ENCODE measurements at regions not wholly inside any gene's neighbourhood (a gene's known extent, or its start where the extent isn't known, plus 50 kb on each side); places are given as distances from the start of the nearest gene placed in this dataset.

DNA sequence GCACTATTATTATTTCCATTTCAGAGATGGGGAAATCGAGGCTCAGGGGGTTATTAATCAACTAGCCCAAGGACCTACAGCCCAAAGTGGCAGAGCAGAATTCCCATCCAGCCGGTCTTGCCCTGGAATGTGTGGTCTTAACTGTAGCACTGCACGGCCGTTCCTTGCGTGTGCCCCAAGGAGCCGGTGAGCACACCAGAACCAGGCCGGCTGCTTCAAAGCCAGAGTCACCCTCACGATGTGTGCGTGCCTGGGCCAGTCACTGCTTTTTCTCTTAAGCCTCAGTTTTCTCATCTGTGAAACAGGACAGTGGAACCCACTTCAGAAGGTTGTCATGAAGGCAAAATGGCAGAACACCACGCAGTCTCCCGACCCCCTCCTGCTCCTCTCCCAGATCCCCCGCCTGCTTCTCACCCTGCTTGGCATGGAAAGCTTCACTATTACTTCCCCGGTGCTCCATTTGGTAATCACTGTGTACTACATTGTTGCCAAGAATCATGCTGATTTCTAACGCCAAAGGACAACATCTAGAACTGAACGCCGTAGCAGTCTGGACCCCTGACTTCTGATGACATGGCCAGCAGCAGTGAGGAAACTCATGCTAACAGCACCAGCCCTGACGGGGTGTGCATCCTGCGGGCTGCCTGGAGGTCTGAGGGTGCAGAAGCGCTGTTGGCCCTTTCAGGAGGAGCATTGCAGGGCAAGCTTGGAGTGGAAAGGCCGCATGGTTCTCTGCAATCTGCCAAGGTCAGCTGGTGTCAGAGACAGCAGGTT, 106.8 kb upstream of the B3GAT1 start:
- TF ChIP-seq EP300 (IDR thresholded peaks at IDR 0.05) (no peak), POLR2A (IDR thresholded peaks at IDR 0.05) (no peak)
- TF ChIP-seq, protein P1, sequence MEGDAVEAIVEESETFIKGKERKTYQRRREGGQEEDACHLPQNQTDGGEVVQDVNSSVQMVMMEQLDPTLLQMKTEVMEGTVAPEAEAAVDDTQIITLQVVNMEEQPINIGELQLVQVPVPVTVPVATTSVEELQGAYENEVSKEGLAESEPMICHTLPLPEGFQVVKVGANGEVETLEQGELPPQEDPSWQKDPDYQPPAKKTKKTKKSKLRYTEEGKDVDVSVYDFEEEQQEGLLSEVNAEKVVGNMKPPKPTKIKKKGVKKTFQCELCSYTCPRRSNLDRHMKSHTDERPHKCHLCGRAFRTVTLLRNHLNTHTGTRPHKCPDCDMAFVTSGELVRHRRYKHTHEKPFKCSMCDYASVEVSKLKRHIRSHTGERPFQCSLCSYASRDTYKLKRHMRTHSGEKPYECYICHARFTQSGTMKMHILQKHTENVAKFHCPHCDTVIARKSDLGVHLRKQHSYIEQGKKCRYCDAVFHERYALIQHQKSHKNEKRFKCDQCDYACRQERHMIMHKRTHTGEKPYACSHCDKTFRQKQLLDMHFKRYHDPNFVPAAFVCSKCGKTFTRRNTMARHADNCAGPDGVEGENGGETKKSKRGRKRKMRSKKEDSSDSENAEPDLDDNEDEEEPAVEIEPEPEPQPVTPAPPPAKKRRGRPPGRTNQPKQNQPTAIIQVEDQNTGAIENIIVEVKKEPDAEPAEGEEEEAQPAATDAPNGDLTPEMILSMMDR (IDR thresholded peaks at IDR 0.05) = no peak
